ENCODE measurements at regions not wholly inside any gene's neighbourhood (a gene's known extent, or its start where the extent isn't known, plus 50 kb on each side); places are given as distances from the start of the nearest gene placed in this dataset.

- Histone ChIP-seq H3K23me2 (ENCODE audit: low read depth, low read length) (no peaks in the 10 kb centered on the region; the same call in 1 of the 2 replicates), H3K56ac (replicated peaks; ENCODE audit: insufficient read length, low read depth, low read length) (no peak overlapping the region), H3K27ac (ENCODE audit: low read depth, low read length) (no peak overlapping the region), H3K4me3 (ENCODE audit: extremely low read depth in 1 of 4, insufficient read depth in 2 of 4, low read depth in 3 of 4, low read length in 4 of 4) (no peak overlapping the region), H2BK20ac (ENCODE audit: low read length) (no peak overlapping the region), H2BK120ac (replicated peaks; ENCODE audit: low read depth, low read length) (no peak overlapping the region), H3K4me1 (replicated peaks in 1 of 4; ENCODE audit: control insufficient read depth in 3 of 4, insufficient read depth in 4 of 4, low read length in 3 of 4) (no peaks in the 10 kb centered on the region), H3K36me3 (ENCODE audit: control insufficient read depth in 2 of 4, insufficient read depth in 4 of 4, low read length in 3 of 4) (no peaks in the 10 kb centered on the region), H2AK5ac (ENCODE audit: low read depth, low read length) (no peak overlapping the region), H4K91ac (replicated peaks; ENCODE audit: insufficient read length, low read length) (no peak overlapping the region), H3K4me2 (ENCODE audit: insufficient read depth in 1 of 2, low read depth in 2 of 2, low read length in 2 of 2) (no peak overlapping the region), H3K4ac (replicated peaks; ENCODE audit: insufficient read length, low read depth, low read length) (no peak overlapping the region), H2BK5ac (ENCODE audit: low read depth, low read length) (no peak overlapping the region), H2BK12ac (ENCODE audit: low read depth, low read length) (no peak overlapping the region), H3K18ac (ENCODE audit: extremely low read depth, low read length) (no peak overlapping the region), H3K23ac (ENCODE audit: insufficient read length) (no peak overlapping the region), H3K79me2 (ENCODE audit: control insufficient read depth in 1 of 2, insufficient read depth in 2 of 2, low read length in 2 of 2) (no peaks in the 10 kb centered on the region), H2BK15ac (ENCODE audit: low read length) (no peak overlapping the region), H2AFZ (ENCODE audit: low read length) (no peak overlapping the region), H3K14ac (ENCODE audit: insufficient read length) (no peak overlapping the region), H3K9me3 (ENCODE audit: insufficient read depth in 2 of 2, low read depth in 1 of 2, low read length in 1 of 2) (peaks cover 55 to 82% of the 10 kb centered on the region in 2 experiments), H4K5ac (ENCODE audit: insufficient read length, low read depth, low read length) (no peak overlapping the region), H4K8ac (ENCODE audit: extremely low read depth, insufficient read depth, low read length) (no peak overlapping the region), H3K27me3 (replicated peaks in 1 of 4; ENCODE audit: control insufficient read depth in 3 of 4, extremely low read depth in 1 of 4, insufficient read depth in 3 of 4, low read length in 3 of 4) (no peaks in the 10 kb centered on the region), H3K79me1 (ENCODE audit: low read depth, low read length) (no peaks in the 10 kb centered on the region), H4K20me1 (replicated peaks in 1 of 2; ENCODE audit: control insufficient read depth in 1 of 2, insufficient read depth in 2 of 2, low read length in 2 of 2) (no peaks in the 10 kb centered on the region), H3K9ac (replicated peaks in 1 of 4; ENCODE audit: extremely low read depth in 1 of 4, low read depth in 3 of 4, low read length in 3 of 4) (no peak overlapping the region)
- FAIRE-seq (no peak), DNase-seq (ENCODE audit: low read depth in 1 of 2, low spot score in 2 of 2) (no peak)
- POLR2A ChIA-PET (ENCODE audit: partially characterized antibody): no interaction called here
- 94% methylated on average over 1 of the region's 1 CpG; no CpG with 5 or more reads in 1 of the 2 experiments for WGBS, 2 experiments (ENCODE audit: extremely low coverage in 1 of 2, insufficient coverage in 1 of 2, insufficient read length in 1 of 2, insufficient replicate concordance in 2 of 2, low coverage in 1 of 2, low lambda C conversion rate in 2 of 2, missing lambda C conversion rate in 1 of 2)
- CTCF ChIA-PET (ENCODE audit: partially characterized antibody): interaction anchor here (0.7 kb wide), 1 partner anchor 198 kb away, joined by 3 read pairs; no protein-coding TSS in a partner anchor
- TF ChIP-seq KDM1A (IDR thresholded peaks at IDR 0.05; ENCODE audit: borderline replicate concordance, low read length) (no peak), BRCA1 (IDR thresholded peaks at IDR 0.05; ENCODE audit: low read depth, low read length) (no peak), SIN3A (conservative IDR thresholded peaks at IDR 0.05 in 1 of 2, IDR thresholded peaks at IDR 0.05 in 1 of 2; ENCODE audit: low read depth in 1 of 2, low read length in 2 of 2) (no peak), CHD1 (IDR thresholded peaks at IDR 0.05; ENCODE audit: low read depth, low read length) (no peak), FOSL1 (IDR thresholded peaks at IDR 0.05; ENCODE audit: insufficient read depth, low read depth, low read length) (no peak), CBX5 (IDR thresholded peaks at IDR 0.05; ENCODE audit: low read depth, low read length) (no peak), GTF2F1 (IDR thresholded peaks at IDR 0.05; ENCODE audit: borderline replicate concordance, low read depth, low read length) (no peak), RNF2 (IDR thresholded peaks at IDR 0.05; ENCODE audit: borderline replicate concordance, low read depth, low read length, missing control alignments, poor library complexity, severe bottlenecking) (no peak), CHD2 (IDR thresholded peaks at IDR 0.05; ENCODE audit: low read length) (no peak), PHF8 (conservative IDR thresholded peaks at IDR 0.05; ENCODE audit: low read depth, low read length) (no peak), EGR1 (IDR thresholded peaks at IDR 0.05; ENCODE audit: borderline replicate concordance, low read depth, low read length) (no peak), ASH2L (IDR thresholded peaks at IDR 0.05; ENCODE audit: low read length) (no peak), RFX5 (IDR thresholded peaks at IDR 0.05; ENCODE audit: borderline replicate concordance, low read depth, low read length) (no peak), ATF3 (IDR thresholded peaks at IDR 0.05; ENCODE audit: insufficient read depth, low read depth, low read length) (no peak), CEBPB (IDR thresholded peaks at IDR 0.05; ENCODE audit: low read depth, low read length) (no peak)
Observed at GRCh38 chr19:34596989-34597388, 80.0 kb downstream of the SCGB2B2 start.
